OCI-M1 (cell line): ENCODE measurements at regions not wholly inside any gene's neighbourhood (a gene's known extent, or its start where the extent isn't known, plus 50 kb on each side); places are given as distances from the start of the nearest gene placed in this dataset.
"Not testable (repeated sequence)": the region's sequence is repeated elsewhere in the genome, so short reads cannot be mapped to it uniquely, and the experiment has no call there.

Experiments
- DNase-seq: peaks from one replicate; lab custom pipeline; 2025; lab: John Stamatoyannopoulos, UW

- no peak for DNase-seq
These were observed 1398.0 kb upstream of the NXPH2 start for GRCh38 chr2:140178234-140178633.

- DNase-seq = no peak
These were observed 1396.9 kb upstream of the NXPH2 start for GRCh38 chr2:140177086-140177485.

GRCh38 chr2:140173790-140174189 lies 1393.6 kb upstream of the NXPH2 start:
- no peak for DNase-seq

- no peak for DNase-seq
These were observed 1384.3 kb upstream of the NXPH2 start for GRCh38 chr2:140164449-140164848.

- no peak for DNase-seq
These were observed 1378.1 kb upstream of the NXPH2 start for GRCh38 chr2:140158259-140158658.

GRCh38 chr2:140157816-140158215 lies 1377.6 kb upstream of the NXPH2 start:
- no peak for DNase-seq

GRCh38 chr2:140154706-140155105 lies 1374.5 kb upstream of the NXPH2 start:
- no peak for DNase-seq

- DNase-seq = no peak
These were observed 1374.1 kb upstream of the NXPH2 start for GRCh38 chr2:140154271-140154670.

- DNase-seq = no peak
These were observed 1364.4 kb upstream of the NXPH2 start for GRCh38 chr2:140144611-140145010.

GRCh38 chr2:140138736-140139135 lies 1358.5 kb upstream of the NXPH2 start:
- DNase-seq = no peak

- no peak for DNase-seq
These were observed 1356.7 kb upstream of the NXPH2 start for GRCh38 chr2:140136861-140137260.

- DNase-seq = no peak
These were observed 1356.2 kb upstream of the NXPH2 start for GRCh38 chr2:140136366-140136765.

GRCh38 chr2:140128909-140129308 lies 1348.7 kb upstream of the NXPH2 start:
- no peak for DNase-seq

- no peak for DNase-seq
These were observed 1341.8 kb upstream of the NXPH2 start for GRCh38 chr2:140122001-140122400.

- DNase-seq = no peak
These were observed 1337.2 kb upstream of the NXPH2 start for GRCh38 chr2:140117386-140117785.

- no peak for DNase-seq
These were observed 1328.7 kb upstream of the NXPH2 start for GRCh38 chr2:140108706-140109475.

GRCh38 chr2:140091926-140092325 lies 1311.7 kb upstream of the NXPH2 start:
- DNase-seq = no peak

- DNase-seq = no peak
These were observed 1306.8 kb upstream of the NXPH2 start for GRCh38 chr2:140086964-140087363.

- DNase-seq = peak; percentile 21
These were observed 1305.5 kb upstream of the NXPH2 start for GRCh38 chr2:140085674-140086073.

GRCh38 chr2:140079038-140079437 lies 1298.8 kb upstream of the NXPH2 start:
- DNase-seq = no peak

- DNase-seq = no peak
These were observed 1296.0 kb upstream of the NXPH2 start for GRCh38 chr2:140076164-140076563.

- not testable (repeated sequence) for DNase-seq
These were observed 1293.6 kb upstream of the NXPH2 start for GRCh38 chr2:140073763-140074162.

GRCh38 chr2:140067661-140068060 lies 1287.5 kb upstream of the NXPH2 start:
- DNase-seq = no peak

- no peak for DNase-seq
These were observed 1284.1 kb upstream of the NXPH2 start for GRCh38 chr2:140064243-140064642.
